ENCODE measurements at regions not wholly inside any gene's neighbourhood (a gene's known extent, or its start where the extent isn't known, plus 50 kb on each side); places are given as distances from the start of the nearest gene placed in this dataset.
"Not testable (repeated sequence)": the region's sequence is repeated elsewhere in the genome, so short reads cannot be mapped to it uniquely, and the experiment has no call there.

DNA sequence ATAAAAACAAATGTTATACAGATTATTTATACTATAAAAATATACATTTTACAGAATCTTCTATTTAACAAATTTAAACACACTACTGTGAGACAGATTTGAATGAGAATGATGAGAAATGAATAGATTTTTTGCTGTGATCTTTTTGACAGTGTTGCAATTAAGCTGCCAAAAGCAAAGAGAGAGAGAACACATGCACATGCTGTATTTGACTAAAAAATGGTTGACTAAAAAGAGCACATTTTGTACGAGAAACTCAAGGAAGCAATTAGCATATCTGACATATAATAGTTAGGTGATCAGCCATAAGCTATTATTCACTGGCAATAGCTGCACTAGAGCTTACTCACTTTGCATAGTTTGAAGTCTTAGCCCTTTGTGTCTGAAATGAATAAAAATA lies 115.8 kb downstream of the SYT10 start:
- in situ Hi-C loops (cut with HindIII; ENCODE audit: low sequenced_read_pairs): no loop called here

DNA sequence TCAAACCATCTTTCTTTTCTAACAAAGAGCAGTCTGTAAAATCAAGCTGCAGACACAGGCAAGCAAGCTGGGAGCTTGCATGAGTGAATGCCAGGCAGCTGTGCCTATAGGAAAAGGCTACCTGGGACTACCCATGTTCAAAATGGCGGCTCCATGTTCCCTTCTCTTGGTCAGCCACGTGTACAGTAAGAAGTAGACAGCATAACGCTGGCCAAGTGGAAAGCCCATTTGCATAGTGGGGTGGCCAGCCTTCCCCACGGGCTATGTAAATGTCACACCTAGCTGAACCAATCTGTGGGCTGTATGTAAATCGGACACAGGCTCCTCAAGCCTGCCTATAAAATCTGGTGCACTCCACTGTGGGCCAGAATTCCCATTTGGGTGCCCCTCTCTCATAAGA lies 117.1 kb downstream of the SYT10 start:
- in situ Hi-C loops (cut with HindIII; ENCODE audit: low sequenced_read_pairs): no loop called here

DNA sequence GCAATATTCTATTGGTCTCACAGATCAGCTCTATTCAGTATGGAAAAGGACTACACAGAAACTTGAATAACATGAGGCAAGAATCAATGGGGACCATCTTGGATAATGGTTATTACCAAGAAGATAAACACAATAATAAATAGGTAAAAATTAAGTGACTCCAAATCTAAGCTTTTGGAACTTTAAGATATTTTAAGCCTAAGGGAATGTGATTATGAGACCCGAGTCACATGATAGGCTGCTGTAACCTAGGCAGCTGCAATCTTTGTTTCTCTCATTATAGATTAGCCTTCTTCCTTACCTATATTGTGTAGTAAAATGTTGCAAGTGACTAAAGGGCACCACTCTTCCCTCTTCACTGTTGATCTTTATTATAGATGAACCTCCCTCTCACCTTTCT lies 121.9 kb downstream of the SYT10 start:
- in situ Hi-C loops (cut with HindIII; ENCODE audit: low sequenced_read_pairs): no loop called here

DNA sequence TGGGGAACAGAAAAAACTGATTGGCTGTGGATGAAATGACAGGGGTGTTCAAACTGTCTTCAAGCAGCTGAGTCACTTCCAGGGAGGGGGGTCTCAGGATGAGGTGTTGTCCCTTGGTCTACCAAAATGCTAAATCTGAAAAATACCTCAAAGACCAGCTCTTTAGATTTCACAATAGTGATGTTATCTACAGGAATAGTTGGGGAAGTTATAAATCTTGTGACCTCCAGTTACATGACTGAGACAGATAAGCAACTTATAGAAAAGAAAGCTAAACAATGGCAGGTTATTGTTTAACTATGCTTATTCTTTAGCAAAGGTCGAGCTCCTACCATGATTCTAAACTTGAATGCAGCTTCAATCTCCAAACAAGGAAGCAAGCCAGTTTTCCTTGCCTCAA lies 125.4 kb downstream of the SYT10 start:
- in situ Hi-C loops (cut with HindIII; ENCODE audit: low sequenced_read_pairs): no loop called here

DNA sequence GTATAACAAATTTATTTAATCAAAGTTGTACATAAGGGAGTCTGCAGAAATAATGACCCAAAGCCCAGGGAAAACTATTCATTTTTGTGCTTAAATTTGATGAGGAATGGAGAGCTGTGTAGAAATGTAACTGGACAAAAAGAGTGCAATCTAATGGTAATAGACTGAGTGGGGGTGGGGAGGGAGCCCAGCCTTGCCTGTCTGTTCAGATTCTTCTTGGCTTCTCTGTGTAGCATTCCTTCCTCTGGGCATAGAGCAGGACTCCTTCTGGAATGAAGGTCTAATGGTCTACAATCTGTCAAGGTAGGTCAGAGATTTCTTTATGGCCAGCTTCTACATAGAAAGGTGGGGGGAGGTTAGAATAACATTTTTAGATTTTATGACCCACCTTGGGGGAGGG lies 126.1 kb downstream of the SYT10 start:
- in situ Hi-C loops (cut with HindIII; ENCODE audit: low sequenced_read_pairs): no loop called here

DNA sequence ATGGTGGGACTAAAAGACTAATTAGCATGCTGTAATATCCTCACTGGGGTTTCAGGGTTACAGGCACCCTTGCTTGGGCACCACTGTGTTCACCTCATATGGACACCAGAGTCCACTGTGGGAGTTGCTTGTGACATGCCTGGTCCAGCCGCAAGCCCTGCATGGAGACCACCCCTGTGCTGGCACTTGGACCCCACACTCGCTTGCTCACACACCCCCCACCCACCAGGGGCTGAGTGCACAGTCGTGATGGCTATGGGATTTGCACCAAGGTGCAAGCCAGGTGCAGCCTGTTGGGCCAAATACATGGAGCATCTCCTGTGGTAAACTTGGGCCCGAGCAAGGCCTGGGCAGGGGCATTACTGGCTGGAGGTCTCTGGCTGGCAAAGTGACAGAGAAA lies 129.1 kb downstream of the SYT10 start:
- in situ Hi-C loops (cut with HindIII; ENCODE audit: low sequenced_read_pairs): no loop called here

DNA sequence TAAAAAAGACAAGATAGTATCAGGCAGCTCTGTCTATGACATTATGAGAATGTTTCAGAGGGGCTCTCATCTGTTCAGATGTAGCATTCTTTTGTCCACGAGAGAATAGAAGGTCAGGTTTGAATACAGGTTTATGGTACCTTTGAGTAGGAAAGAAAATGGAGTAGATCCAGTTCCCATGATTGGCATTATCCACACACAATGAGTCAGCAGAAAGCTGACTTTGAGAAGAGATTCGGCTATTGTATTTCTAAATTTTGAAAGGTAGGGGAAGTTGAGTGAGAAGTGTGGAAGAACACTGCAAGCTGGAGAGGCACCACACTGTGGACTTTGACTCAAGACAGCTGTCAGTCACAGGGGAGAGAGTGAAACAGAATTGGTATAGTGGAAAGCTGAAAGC lies 135.4 kb downstream of the SYT10 start:
- in situ Hi-C loops (cut with HindIII; ENCODE audit: low sequenced_read_pairs): no loop called here

DNA sequence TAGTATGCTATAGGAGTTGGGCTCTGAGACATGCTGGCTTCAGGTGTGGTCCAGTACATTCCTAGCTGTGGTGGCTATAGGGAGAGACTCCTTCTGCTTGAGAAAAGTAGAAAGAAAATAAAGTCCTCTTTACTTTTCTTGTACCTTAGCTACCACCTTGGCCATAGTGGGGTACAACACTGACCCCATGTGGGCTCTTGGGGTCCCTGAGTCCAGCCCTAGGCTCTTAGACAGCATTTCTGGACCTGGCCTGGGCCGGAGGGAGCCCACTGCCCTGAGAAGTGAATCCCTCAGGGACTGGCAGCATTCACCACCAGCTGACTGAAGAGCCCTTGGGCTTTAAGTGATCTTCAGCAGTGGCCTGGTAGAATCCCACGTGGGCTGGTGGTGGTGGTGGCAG lies 143.1 kb downstream of the SYT10 start:
- in situ Hi-C loops (cut with HindIII; ENCODE audit: low sequenced_read_pairs): no loop called here

DNA sequence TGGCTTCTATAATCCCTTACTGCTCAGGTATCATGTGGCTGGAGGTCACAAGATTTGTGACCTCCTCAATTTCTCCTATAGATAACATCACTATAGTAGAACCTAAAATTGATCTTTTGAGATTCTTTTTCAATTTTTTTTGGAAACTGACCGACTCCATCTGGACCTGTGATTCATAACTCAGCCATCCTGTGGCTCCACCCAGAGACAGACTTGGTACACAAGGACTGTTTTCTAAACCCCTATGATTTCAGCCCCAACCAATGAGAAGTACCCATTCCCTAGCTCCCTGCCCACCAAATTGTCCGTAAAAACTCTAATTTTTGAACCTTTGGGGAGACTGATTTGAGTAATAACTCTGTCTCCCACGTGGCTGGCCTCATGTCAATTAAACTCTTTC lies 148.9 kb downstream of the SYT10 start:
- in situ Hi-C loops (cut with HindIII; ENCODE audit: low sequenced_read_pairs): no loop called here

DNA sequence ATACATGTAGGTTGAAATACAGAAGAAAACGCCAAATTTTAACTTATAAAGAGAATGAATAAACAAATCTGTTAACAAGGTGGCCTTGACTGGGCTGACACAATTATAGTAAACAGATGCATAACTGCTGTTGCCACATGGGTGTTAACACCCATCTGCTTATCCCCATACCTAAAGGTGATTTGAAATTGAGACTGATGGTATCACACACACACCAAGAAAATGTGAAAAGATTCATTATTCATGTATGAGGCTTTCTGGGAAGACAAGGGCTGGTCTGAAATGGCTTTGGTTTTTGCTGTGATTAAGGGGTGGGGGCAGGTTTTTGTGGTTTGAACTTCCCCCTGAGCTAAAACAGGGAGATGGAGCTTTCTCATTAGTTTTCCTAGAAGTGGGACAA lies 156.6 kb downstream of the SYT10 start:
- in situ Hi-C loops (cut with HindIII; ENCODE audit: low sequenced_read_pairs): no loop called here

DNA sequence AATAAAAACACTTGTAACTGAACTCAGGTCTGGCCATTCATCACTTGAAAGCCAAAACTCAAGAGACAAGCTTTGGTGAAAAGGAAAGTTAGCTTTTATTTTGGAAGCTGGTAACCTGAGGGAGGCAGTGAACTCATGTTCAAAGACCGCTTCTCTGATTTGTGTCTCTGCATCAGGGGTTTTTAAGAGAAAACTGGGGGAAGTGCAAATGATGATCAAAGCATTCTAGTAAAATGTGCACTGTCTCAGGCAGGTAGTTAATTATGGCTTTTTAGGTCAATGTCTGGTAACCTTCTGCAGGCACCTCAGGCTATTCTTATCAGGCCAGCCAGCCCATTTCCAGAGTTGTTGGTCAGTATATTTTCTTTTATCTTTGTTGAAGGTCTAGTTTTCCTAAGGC lies 162.2 kb downstream of the SYT10 start:
- in situ Hi-C loops (cut with HindIII; ENCODE audit: low sequenced_read_pairs): no loop called here

DNA sequence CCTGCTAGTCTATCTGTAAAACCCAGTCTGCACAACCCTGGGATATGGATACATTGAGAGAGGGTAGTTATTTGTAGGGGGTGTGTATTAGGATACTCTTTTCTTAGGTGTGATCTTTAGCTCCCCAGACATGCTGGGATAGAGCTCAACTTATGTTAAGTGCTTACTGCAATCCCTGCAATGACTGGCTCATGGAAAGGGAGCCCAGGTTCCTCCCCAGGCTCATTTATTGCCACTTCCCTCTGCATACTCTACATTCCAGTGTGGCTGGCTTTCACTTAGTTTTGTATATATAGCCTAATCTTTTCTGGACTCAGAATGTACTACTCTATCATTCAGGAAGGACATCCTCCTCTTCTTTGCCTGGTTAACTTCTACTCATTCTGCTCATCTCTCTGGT lies 172.0 kb downstream of the SYT10 start:
- in situ Hi-C loops (cut with HindIII; ENCODE audit: low sequenced_read_pairs): no loop called here

DNA sequence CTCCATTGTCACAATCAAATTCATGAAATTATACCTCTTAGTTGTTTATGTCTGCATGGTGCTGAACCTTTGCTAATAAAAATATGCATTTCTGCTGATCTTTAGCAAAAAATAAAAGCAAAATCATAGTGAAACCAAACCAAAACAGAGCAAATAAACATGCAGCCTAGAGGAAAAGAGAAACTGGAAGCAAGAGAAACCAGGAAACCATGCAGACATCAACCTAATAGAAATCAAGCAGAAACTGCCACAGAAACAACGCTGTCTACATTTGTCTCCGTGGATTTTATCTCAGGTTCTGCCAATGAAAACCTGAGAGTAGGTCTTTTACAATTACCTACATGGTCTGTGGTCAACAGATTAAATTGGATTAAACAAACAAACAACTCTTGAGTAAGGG lies 173.7 kb downstream of the SYT10 start:
- in situ Hi-C loops (cut with HindIII; ENCODE audit: low sequenced_read_pairs): no loop called here

DNA sequence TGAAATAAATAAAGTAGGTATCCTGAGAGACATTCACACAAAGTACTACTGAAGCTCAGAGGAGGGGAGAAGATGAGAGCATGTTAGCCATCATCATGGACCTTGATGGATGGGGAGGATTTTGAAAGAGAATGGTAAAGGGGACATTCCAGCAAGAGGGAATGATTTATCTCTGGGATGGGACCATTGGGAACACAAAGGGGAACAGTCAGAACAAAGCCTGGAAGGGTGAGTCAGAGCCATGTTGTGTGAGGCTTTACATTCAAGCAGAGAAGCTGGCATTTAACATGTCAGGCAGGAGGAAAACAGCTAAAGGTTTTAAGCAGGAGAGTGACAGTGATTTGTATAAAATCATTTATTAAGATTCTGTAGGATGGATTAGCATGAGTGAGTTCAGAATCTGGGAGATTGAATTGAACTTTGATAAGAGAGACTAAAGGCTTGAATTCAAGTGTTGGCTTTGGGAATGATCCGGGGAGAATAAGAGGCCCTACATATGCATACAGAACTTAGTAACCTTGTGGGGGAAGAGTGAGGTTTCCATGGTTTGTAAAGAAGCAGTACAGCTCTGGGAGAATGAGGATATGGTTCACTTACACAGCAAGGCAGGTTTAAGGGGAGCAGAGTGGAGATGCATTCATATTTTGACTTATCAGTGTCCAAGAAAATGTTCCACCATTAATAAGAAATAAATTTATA lies 174.4 kb downstream of the SYT10 start:
- in situ Hi-C loops (cut with HindIII; ENCODE audit: low sequenced_read_pairs): no loop called here

DNA sequence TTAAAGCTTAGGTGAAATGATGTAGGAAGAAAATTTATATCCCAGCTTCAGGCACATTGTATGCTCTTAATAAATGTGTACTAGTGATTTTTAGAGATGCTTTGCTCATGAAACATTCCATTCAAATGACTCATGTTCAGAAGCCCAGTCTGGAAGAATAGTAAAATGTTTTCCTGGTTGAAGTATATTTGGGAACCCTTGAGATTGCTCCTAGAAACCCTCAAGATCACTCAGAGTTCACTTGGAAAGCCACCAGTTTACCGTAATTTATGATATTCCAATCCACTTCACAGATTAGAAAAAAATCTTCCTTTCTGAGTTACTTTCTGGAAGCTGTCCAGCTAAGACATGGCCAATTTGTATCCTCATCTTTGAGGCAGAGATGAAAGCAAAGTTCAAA lies 186.4 kb downstream of the SYT10 start:
- in situ Hi-C loops (cut with HindIII; ENCODE audit: low sequenced_read_pairs): no loop called here

DNA sequence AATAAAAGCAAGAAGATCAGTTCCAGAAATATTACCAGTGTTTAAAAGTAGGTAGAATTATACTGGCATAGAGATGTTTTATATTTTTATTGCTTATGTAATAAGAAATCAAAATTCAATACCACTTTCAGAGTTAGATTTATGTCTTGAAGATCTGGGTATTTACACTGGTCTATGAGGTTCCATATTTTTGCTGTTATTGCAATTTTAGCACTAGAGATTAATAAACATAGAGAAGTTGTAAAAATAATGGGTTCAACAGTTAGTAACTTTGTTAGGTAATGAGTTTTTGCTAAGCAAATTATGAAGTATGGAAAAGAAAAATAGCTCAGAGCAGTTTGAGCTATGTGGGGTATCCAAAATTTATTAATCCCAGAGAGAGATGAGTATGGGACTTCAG lies 188.1 kb downstream of the SYT10 start:
- in situ Hi-C loops (cut with HindIII; ENCODE audit: low sequenced_read_pairs): no loop called here

DNA sequence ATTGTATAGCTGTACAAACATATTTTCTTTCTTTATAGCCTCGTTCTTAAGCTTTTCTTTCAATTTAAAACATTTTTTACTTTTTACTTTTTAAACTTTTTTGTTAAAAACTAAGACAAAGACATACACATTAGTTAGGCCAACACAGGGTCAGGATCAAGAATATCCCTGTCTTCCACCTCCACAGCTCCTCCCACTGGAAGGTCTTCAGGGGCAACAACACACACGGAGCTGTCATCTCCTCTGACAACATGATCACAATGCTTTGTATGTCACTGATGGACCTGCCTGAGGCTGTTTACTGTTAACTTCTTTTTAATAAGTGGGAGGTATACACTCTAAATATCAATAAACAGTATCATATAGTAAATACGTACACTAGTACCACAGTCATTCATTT lies 191.3 kb downstream of the SYT10 start:
- in situ Hi-C loops (cut with HindIII; ENCODE audit: low sequenced_read_pairs): no loop called here

DNA sequence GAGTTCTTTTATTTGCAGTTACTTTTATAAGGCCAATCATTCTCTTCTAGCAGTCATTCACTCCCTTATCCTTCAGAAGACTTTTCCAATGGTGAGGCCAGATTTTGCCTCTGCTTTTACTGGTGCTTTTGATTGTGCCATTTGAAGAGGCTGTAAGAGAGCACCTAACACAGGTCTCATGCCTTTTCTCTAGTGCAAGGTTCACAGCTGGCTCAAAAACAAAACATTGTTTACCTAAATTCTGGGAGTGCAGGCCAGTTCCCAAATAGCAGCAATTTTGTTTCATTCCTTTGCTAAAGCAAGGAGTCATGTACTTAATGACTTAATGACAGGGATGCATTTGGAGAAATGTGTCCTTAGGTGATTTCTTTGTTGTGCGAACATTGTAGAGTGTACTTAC lies 192.0 kb downstream of the SYT10 start:
- in situ Hi-C loops (cut with HindIII; ENCODE audit: low sequenced_read_pairs): no loop called here

DNA sequence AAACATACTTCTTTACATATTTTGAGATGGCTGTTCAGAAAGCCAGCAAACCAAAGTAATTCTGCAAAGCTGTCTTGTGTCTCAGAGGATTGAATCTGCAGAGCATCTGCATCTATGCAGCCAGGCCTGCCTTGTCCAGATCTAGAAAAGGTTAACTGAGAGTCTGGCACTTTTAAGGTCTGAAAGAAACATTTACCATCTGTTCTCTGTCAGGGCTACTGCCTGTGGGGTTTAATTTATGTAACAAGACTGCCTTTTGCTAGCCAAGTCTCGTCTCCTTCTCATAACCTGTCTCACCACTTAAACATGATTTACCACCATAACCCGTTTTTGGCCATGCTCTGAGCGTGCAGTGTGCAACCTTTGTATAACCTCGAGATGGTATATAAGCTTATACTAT lies 194.2 kb downstream of the SYT10 start:
- in situ Hi-C loops (cut with HindIII; ENCODE audit: low sequenced_read_pairs): no loop called here

DNA sequence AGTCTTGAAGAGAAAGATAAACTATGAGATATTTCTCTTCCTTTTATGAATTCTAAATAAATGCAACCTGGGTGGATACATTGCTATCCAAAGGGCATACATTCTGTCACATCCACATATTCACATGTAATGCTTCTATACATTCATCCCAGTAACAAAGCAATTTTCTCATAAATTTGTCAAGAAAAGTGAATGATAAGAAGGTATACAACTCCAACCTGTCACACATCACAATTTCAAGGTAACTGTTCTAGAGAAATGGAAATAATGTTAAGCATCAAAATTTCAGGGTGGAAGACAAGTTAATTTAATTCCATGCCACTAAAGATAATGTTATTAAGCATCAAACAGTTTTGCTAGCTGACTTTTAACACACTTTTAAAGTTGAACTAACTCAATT lies 212.9 kb downstream of the SYT10 start:
- in situ Hi-C loops (cut with HindIII; ENCODE audit: low sequenced_read_pairs): no loop called here

DNA sequence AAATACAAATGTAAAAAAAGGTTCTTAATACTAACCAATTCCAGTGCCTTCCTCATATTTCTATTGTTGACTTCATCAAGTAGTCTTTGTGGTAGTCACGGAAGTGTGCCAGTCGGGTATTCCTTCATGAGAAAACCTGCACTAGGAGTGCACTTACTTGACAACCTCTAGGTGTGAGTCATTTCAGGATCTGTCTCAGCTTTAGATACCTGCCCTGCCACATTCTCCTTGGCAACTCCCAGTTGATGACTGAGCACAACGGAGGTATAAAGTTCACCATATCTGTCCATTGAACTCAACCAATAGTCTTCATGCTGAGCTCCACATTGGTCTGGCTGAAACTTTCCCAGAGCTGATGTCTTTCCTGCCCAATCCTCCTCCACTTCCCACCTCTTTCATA lies 215.7 kb downstream of the SYT10 start:
- in situ Hi-C loops (cut with HindIII; ENCODE audit: low sequenced_read_pairs): no loop called here

DNA sequence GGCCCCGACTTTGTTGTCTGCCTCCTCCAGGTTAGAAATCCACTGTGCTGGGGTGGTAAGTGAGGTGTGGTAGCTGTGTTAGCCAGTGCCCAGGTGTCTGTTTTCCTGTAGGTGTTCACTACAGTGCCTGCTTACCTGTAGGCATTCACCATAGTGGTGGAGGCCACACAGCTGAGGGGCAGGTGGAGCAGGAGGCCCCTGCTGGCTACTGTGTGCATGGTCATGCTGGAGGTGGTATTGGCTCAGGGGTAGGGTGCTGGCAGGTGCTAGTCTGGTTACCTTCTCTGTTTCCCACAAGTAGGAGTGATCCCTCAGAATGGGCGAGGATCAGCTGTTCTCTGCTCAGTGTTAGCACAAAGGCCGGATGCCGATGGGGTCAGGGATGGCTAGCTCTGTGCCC lies 217.3 kb downstream of the SYT10 start:
- in situ Hi-C loops (cut with HindIII; ENCODE audit: low sequenced_read_pairs): no loop called here

DNA sequence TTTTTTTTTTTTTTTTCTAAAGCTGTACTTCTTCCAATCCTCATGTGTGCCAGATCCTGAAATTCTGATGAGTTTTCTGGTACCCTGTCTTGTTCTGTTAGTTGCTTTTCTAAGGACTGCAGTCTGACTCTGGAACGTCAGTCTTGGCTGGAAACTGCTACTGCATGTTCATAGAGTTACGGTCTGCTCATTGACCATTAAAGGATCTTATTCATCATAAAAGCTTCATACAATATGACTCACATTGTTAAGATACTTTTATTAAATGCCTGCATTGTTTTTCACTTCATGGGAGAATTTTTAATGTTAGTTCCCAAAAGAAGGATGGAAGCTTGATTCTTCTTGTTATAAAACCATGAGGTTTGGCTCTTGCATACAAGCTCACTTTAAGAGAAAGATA lies 233.6 kb downstream of the SYT10 start:
- in situ Hi-C loops (cut with HindIII; ENCODE audit: low sequenced_read_pairs): no loop called here

DNA sequence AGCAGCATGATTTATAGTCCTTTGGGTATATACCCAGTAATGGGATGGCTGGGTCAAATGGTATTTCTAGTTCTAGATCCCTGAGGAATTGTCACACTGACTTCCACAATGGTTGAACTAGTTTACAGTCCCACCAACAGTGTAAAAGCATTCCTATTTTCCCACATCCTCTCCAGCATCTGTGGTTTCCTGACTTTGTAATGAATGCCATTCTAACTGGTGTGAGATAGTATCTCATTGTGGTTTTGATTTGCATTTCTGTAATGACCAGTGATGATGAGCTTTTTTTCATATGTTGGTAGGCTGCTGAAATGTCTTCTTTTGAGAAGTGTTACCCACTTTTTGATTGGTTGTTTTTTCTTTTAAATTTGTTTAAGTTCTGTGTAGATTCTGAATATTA lies 245.2 kb downstream of the SYT10 start:
- in situ Hi-C loops (cut with HindIII; ENCODE audit: low sequenced_read_pairs): not testable (repeated sequence)

Measured in endothelial cell of hepatic sinusoid (primary cell).